Spleen (tissue), 7 donors: ENCODE measurements at regions not wholly inside any gene's neighbourhood (a gene's known extent, or its start where the extent isn't known, plus 50 kb on each side); places are given as distances from the start of the nearest gene placed in this dataset.

Experiments used
- POLR2A ChIP-seq, 3 donors: fragments of 450-650 bp; IDR thresholded peaks; one replicate each; pipeline ENCODE4 v1.5.1; 2017; ENCODE audit warnings: antibody characterized with exemption in 3 of 3, mild to moderate bottlenecking in 1 of 3
- POLR2AphosphoS5 ChIP-seq, 3 donors: sonication (generic); formaldehyde crosslinking; IDR thresholded peaks; one replicate each; pipeline ENCODE4 v1.5.1; 2017; ENCODE audit warnings: antibody characterized with exemption in 3 of 3
- TF ChIP-seq, protein P1 (sequence below), 11 experiments: fragments of 200-600 bp in 7 of 11; fragments of 450-650 bp in 4 of 11; sonication (generic) in 4 of 11; IDR thresholded peaks in 8 of 11; conservative IDR thresholded peaks in 3 of 11; 1 replicate in 7 of 11; 2 replicates in 4 of 11; pipeline versions ENCODE4 v1.4.0 to v1.8.0; 2016 to 2021; ENCODE audit warnings: antibody characterized with exemption in 11 of 11, inconsistent platforms in 4 of 11, mild to moderate bottlenecking in 1 of 11
- donor health status: DM: no; HTN: no; CAD: no; lungs with moderate emphysema.
- donor health status: DM: no; HTN: no; CAD: no.
- donor health status: DM: no; HTN: no; CAD: no.

DNA sequence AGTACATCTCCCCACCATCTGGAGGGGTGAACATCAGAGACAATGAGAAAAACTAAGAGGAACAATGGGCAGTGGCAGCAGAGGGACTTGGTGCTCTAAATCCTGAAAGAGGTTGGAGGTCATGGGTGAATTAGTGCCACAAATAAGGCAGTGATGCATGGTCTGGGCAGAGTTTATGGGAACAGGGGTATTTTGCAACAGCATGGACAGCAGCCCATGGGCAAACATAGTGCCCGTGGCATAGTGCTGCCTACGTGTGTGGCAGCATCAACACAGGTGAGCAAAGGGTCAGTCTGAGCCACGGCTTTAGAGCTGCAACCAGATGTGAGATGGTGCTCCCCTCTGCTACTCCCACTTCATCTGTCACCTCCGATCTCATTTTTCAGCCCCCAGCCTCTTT is 459.1 kb upstream of the CITED2 start:
- TF ChIP-seq, protein P1, sequence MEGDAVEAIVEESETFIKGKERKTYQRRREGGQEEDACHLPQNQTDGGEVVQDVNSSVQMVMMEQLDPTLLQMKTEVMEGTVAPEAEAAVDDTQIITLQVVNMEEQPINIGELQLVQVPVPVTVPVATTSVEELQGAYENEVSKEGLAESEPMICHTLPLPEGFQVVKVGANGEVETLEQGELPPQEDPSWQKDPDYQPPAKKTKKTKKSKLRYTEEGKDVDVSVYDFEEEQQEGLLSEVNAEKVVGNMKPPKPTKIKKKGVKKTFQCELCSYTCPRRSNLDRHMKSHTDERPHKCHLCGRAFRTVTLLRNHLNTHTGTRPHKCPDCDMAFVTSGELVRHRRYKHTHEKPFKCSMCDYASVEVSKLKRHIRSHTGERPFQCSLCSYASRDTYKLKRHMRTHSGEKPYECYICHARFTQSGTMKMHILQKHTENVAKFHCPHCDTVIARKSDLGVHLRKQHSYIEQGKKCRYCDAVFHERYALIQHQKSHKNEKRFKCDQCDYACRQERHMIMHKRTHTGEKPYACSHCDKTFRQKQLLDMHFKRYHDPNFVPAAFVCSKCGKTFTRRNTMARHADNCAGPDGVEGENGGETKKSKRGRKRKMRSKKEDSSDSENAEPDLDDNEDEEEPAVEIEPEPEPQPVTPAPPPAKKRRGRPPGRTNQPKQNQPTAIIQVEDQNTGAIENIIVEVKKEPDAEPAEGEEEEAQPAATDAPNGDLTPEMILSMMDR (IDR thresholded peaks at IDR 0.05 in 8 of 11, conservative IDR thresholded peaks at IDR 0.05 in 3 of 11): no peak
- TF ChIP-seq POLR2A (IDR thresholded peaks at IDR 0.05) (no peak), POLR2AphosphoS5 (IDR thresholded peaks at IDR 0.05) (no peak)
